ENCODE measurements at regions not wholly inside any gene's neighbourhood (a gene's known extent, or its start where the extent isn't known, plus 50 kb on each side); places are given as distances from the start of the nearest gene placed in this dataset.

DNA sequence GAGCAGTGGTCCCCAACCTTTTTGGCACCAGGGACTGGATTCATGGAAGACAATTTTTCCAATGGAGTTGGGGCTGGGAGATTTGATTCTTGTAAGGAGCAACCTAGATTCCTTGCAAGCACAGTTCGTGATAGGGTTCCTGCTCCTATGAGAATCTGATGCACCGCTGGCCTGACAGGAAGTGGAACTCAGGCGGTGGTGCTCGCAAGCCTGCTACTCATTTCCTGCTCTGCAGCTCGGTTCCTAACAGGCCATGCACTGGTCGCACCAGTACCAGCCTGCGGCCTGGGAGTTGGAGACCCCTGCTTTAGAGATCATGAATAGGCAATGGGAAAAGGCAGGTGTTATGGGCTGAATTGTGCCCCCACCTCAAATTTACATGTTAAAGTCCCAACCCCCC lies 131.2 kb downstream of the PFDN4 start:
- DNase-seq (ENCODE audit: low read depth): no peak
- H3K4me3 ChIP-seq (ENCODE audit: control insufficient read depth, low read depth, low read length): no peak overlapping the region
- no peak for TF ChIP-seq CTCF (IDR thresholded peaks at IDR 0.05; ENCODE audit: control insufficient read depth, insufficient read depth, low read depth, low read length, missing control alignments)

DNA sequence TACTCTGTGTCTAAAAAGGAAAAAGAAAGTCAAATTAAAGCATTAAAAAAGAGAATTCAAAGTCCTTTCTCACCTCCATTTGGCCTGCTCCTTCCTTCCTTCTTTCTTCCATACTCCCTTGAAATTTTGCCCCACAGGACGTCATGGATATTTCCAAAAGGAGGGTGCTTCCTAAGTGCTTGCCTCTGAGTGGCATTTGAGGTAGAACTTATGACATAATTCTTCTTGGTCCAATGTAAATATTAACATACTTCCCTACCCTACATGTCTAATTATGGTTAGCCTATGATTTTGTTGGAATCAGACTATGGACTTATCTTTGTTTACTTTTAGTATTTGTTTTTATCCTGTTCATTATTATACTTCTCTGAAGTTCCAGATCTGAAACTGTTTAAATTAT lies 132.3 kb downstream of the PFDN4 start:
- DNase-seq (ENCODE audit: low read depth): no peak
- no peak overlapping the region for H3K4me3 ChIP-seq (ENCODE audit: control insufficient read depth, low read depth, low read length)
- TF ChIP-seq CTCF (IDR thresholded peaks at IDR 0.05; ENCODE audit: control insufficient read depth, insufficient read depth, low read depth, low read length, missing control alignments): no peak

- H3K4me3 ChIP-seq (ENCODE audit: control insufficient read depth, low read depth, low read length): no peak overlapping the region
- peak; percentile 43 for DNase-seq (ENCODE audit: low read depth)
- TF ChIP-seq CTCF (IDR thresholded peaks at IDR 0.05; ENCODE audit: control insufficient read depth, insufficient read depth, low read depth, low read length, missing control alignments): no peak
Measured at GRCh38 chr20:54340667-54341081, 132.8 kb downstream of the PFDN4 start.

DNA sequence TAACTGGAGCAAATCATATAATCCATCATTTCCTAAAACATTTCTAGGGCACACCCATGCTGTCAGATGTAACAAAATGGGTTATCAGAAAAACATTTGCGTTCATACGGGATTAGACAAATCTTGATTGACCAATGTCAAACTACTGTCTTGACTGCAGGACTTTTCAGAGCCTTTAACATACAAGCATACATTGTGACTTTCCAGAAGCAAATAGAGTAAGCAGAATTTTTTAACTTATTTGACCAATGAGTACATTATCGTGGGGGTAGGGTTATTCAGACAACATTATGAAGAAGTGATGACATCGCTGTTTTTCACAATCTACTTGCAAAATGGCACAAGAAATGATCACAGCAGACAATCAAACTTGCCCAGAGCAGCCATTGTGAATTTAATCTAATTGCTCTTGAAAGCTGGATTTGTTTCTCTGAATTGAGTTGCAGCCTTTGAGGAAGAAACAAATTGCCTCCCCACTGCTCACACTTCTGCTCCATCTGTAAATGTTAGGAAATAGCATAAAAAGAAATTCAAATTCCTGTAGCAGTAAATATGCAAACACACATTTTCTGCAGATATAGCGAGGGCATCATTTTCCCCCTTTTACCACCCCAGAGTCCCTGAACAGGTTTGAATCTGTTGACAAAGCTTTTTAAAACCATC lies 133.0 kb upstream of the DOK5 start:
- no peak for TF ChIP-seq CTCF (IDR thresholded peaks at IDR 0.05; ENCODE audit: control insufficient read depth, insufficient read depth, low read depth, low read length, missing control alignments)
- H3K4me3 ChIP-seq (ENCODE audit: control insufficient read depth, low read depth, low read length): no peak overlapping the region
- DNase-seq (ENCODE audit: low read depth): no peak

DNA sequence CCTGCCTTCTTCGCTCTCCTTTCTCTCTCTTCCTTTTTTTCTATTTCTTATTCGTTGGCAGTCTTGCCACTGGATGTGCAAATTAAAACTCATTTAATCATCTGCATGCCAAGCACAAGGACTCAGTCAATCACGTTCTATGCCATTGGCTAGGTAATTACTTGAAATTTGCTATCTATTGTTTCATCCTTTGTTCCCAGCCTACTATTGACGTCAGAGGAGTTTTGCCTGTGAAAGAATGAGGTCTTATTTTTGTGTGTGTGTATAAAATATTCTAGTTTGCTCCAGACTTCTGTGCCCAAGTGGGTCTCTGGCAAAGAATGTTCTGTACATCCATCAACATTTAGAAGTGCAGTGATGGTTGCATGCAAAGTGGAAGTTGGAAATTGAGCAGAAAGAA lies 132.3 kb upstream of the DOK5 start:
- no peak overlapping the region for H3K4me3 ChIP-seq (ENCODE audit: control insufficient read depth, low read depth, low read length)
- no peak for TF ChIP-seq CTCF (IDR thresholded peaks at IDR 0.05; ENCODE audit: control insufficient read depth, insufficient read depth, low read depth, low read length, missing control alignments)
- DNase-seq (ENCODE audit: low read depth): no peak

GRCh38 chr20:54343634-54344033 lies 131.8 kb upstream of the DOK5 start:
- no peak for DNase-seq (ENCODE audit: low read depth)
- no peak overlapping the region for H3K4me3 ChIP-seq (ENCODE audit: control insufficient read depth, low read depth, low read length)
- no peak for TF ChIP-seq CTCF (IDR thresholded peaks at IDR 0.05; ENCODE audit: control insufficient read depth, insufficient read depth, low read depth, low read length, missing control alignments)

DNA sequence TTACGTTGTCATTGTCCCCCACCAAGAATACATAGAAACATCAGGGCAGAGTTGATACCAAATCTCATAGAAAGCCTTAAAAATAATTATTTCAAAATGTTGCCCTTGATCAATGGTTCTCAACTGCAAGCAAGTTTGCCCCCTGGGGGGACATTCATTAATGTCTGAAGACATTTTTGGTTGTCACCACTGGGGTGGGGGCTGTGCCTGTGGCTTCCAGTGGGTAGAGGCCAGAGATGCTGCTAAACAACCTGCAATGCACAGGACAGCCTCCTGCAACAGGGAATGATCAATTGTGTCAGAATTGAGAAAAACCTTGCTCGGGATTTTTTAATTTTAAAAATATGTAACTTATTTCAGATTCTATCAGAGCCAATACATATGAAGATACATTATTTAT lies 130.6 kb upstream of the DOK5 start:
- no peak for TF ChIP-seq CTCF (IDR thresholded peaks at IDR 0.05; ENCODE audit: control insufficient read depth, insufficient read depth, low read depth, low read length, missing control alignments)
- DNase-seq (ENCODE audit: low read depth): no peak
- no peak overlapping the region for H3K4me3 ChIP-seq (ENCODE audit: control insufficient read depth, low read depth, low read length)

Measured in AG09309 (cell line).